ENCODE measurements at regions not wholly inside any gene's neighbourhood (a gene's known extent, or its start where the extent isn't known, plus 50 kb on each side); places are given as distances from the start of the nearest gene placed in this dataset.

DNA sequence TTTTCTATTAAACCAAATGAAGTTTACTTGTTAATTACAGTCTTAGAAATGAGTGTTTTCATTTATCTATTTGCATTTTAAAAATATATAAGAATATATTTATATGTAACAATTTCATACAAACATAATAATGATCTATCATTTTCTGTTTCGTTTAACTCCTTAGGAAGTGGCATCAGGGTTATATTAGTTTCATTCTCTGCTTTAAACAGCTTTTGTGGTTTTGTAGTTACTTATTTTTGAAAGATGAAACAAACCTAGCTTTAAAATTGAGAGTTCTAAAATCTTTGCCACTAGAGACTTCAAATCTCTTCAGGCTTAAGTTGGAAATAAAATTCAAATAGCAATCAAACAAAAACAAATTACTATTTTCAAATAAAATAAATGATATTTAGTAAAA lies 2110.6 kb downstream of the MRPL39 start:
- FAIRE-seq: no peak

DNA sequence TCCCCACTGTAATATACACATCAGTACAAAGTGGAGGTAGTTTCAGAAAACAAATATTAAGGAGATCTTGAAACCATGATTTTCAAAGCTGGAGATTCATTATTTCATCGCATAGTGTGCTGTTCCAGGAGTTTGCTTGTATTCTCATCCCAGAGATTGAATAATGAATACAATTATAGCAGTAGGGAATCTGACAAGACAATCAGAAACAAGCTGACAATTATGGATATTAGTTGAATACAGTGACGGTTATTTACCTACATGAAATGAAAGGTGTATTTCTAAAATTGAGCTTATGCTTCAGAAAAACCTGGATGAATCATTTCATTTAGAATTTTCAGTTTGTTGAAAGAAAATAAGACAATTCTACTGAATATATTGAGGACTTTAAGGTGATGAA lies 2119.0 kb downstream of the MRPL39 start:
- FAIRE-seq: no peak

- FAIRE-seq: no peak
Observed at GRCh38 chr21:23480591-23481270, 2126.6 kb downstream of the MRPL39 start.

DNA sequence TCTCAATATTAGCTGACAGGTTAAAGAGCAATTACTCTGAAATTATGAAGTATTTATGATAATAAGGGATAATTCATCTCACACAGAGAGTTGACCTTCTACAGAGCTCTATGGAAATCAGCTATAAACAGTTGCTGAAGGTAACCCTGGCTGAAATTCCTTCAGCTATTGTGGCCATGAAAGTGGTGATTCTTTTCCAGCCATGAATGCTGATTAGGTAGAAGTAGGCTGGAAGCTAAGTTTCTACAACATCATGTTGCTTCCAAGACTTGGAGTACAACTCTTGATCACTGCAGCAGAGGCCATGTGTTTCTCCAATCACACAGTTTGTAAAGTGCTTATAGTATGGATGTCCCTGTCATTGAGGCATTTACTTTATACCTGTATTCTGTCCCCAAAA lies 2128.9 kb downstream of the MRPL39 start:
- FAIRE-seq: no peak

- FAIRE-seq: no peak
Observed at GRCh38 chr21:23475281-23476219, 2131.7 kb downstream of the MRPL39 start.

DNA sequence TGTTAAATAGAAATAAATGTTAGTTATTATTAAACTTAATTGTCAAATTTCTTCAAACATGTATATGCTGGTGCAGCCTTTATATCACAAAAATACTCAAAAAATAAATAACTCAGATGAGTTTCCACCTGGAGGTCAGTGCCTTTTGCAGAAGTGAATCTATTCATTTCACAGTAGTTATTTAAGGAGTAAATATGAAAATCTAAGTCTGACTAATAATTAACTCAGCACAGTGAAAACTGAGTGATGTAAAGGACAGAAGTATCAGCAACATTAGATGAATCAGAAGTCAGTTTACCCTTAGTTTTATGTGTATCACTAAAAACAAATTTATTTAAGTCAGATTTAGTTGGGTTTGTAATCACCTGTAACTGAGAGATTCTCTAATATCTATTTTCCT lies 2135.4 kb downstream of the MRPL39 start:
- FAIRE-seq: no peak

GRCh38 chr21:23463365-23463764 lies 2143.9 kb downstream of the MRPL39 start:
- FAIRE-seq: no peak

DNA sequence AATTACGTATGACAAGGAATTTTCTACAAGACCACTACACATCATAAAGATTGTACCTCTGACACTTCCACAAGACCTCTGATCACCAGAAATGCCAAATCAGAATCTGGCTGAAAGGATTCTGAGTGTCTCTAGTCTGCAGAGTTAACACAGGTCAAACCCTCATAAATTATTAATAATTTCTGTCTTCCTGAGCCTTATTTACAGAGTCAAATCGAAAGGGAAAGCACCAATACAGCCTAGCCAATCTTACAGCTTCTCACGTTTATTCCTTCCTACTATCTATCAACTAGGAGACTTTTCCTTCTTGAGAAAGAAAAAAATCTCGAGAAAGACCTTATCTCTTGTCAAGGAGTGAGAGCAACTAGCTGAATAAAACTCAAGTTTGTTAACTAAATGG lies 2151.6 kb downstream of the MRPL39 start:
- FAIRE-seq: no peak

DNA sequence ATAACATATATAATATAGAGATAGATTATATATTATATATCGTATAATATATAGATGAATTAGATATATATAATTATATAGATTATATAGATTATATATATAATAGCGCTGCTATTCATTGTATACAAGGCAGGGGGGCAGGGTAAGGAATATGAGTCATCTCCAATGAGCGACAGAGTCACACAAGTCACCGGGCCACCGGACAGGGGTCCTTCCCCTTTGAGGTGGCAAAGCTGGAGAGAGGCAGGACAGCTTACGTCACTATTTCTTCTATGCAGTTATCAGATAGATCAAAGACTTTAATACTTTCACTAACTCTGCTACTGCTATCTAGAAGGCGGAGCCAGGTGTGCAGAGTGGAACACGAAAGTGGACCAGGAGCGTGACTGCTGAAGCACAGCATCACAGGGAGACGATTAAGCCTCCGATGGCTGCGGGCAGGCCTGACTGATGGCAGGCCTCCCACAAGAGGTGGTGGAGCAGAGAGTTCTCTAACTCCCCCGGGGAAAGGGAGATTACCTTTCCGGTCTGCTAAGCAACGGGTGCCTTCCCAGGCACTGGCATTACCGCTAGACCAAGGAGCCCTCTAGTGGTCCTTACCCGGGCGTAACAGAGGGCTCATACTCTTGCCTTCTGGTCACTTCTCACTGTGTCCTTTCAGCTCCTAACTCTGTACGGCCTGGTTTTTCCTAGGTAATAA lies 2154.7 kb downstream of the MRPL39 start:
- no peak for FAIRE-seq

- FAIRE-seq: no peak
Observed at GRCh38 chr21:23445307-23445706, 2162.0 kb downstream of the MRPL39 start.

- FAIRE-seq: no peak
Observed at GRCh38 chr21:23438081-23438480, 2169.2 kb downstream of the MRPL39 start.

DNA sequence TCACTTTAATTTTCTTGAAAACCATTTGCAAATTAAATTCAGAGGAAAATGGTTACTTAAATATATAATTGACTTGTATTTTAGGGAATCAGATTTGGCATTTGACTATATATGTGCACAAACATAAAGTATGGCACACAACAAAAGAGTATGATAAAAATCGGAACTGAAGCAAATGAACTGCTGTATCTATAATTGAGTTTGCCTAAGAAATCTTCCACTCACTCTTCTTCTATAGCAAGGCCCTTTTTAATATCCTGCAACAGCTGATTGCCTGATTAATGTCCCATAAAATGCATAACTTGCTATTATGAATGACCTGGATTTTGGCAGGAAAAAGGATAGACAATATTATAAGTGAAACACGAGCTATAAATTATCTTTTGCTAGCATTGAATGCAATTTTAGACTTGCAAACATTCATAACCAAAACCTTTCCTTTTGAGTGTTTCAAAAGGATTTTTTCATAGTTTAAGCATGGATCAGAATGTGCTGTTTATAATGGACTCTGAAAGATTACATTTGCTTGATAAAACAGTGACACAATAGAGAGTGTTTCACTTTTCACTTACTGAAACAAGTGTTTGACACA lies 2204.3 kb downstream of the MRPL39 start:
- FAIRE-seq: no peak

GRCh38 chr21:23401278-23401677 lies 2206.0 kb downstream of the MRPL39 start:
- FAIRE-seq: no peak

DNA sequence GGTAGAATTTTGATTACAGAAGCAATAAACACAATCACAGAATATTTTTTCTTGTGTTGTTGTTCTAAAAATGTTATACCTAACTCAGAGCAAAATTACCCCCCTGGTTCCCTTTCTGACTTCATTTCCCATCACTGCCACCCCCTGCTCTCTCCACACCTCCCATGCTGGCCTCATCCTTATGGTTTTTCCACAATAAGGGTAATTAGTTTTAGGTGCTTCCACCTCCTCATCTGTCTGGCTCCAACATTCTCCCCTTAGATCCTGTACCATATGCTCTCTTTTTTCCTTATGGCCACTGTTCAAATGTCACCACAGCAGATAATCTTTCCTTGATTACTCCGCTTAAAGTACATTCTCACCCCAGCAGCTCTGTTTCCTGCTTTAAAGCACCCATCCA lies 2208.6 kb downstream of the MRPL39 start:
- no peak for FAIRE-seq

- no peak for FAIRE-seq
Observed at GRCh38 chr21:23394458-23394857, 2212.8 kb downstream of the MRPL39 start.

- no peak for FAIRE-seq
Observed at GRCh38 chr21:23384679-23385078, 2222.6 kb downstream of the MRPL39 start.

GRCh38 chr21:23374155-23374554 lies 2233.1 kb downstream of the MRPL39 start:
- no peak for FAIRE-seq

GRCh38 chr21:23356905-23357304 lies 2250.4 kb downstream of the MRPL39 start:
- no peak for FAIRE-seq

- FAIRE-seq: no peak
Observed at GRCh38 chr21:23316190-23316589, 2291.1 kb downstream of the MRPL39 start.

DNA sequence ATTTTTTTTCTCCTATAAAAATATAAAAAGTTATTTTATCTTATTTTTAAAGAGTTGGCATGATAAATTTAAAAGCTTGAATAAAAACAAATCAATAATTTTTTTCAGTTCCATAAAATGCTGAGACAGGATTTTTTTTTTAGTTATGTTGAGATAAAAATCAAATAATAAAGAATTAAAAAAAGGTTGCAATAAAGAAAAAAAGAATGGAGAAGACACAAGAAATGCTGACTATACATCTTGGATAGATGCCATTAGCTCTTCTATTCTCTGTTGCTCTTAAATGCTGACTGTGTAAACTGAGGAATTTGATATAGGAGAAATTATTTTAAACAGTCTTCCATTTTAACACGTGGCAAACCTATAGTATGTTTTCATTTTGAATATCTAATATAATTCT lies 2298.5 kb downstream of the MRPL39 start:
- FAIRE-seq: no peak

- FAIRE-seq: no peak
Observed at GRCh38 chr21:23307065-23307464, 2300.2 kb downstream of the MRPL39 start.

- FAIRE-seq: no peak
Observed at GRCh38 chr21:23292292-23292691, 2294.1 kb downstream of the NCAM2 start.

- FAIRE-seq: no peak
Observed at GRCh38 chr21:23281917-23282316, 2283.7 kb downstream of the NCAM2 start.

Measured in islet of Langerhans (tissue), 1 donor.